GM20000 (cell line): ENCODE measurements at regions not wholly inside any gene's neighbourhood (a gene's known extent, or its start where the extent isn't known, plus 50 kb on each side); places are given as distances from the start of the nearest gene placed in this dataset.
"Not testable (repeated sequence)": the region's sequence is repeated elsewhere in the genome, so short reads cannot be mapped to it uniquely, and the experiment has no call there.

ENCODE experiments used
- DNase-seq: peaks from one replicate; pipeline ENCODE4 v3.0.0; 2012; ENCODE audit warnings: low spot score
- TF ChIP-seq, protein P1 (sequence below): IDR thresholded peaks from 2 replicates; pipeline ENCODE4 v1.5.1; 2012; ENCODE audit warnings: mild to moderate bottlenecking, control low read depth; ENCODE audit errors: extremely low read depth, missing control alignments

GRCh38 chr7:112938863-112939573 lies 147.6 kb downstream of the GPR85 start:
- TF ChIP-seq, protein P1, sequence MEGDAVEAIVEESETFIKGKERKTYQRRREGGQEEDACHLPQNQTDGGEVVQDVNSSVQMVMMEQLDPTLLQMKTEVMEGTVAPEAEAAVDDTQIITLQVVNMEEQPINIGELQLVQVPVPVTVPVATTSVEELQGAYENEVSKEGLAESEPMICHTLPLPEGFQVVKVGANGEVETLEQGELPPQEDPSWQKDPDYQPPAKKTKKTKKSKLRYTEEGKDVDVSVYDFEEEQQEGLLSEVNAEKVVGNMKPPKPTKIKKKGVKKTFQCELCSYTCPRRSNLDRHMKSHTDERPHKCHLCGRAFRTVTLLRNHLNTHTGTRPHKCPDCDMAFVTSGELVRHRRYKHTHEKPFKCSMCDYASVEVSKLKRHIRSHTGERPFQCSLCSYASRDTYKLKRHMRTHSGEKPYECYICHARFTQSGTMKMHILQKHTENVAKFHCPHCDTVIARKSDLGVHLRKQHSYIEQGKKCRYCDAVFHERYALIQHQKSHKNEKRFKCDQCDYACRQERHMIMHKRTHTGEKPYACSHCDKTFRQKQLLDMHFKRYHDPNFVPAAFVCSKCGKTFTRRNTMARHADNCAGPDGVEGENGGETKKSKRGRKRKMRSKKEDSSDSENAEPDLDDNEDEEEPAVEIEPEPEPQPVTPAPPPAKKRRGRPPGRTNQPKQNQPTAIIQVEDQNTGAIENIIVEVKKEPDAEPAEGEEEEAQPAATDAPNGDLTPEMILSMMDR: no peak
- DNase-seq: peak; percentile 35

DNA sequence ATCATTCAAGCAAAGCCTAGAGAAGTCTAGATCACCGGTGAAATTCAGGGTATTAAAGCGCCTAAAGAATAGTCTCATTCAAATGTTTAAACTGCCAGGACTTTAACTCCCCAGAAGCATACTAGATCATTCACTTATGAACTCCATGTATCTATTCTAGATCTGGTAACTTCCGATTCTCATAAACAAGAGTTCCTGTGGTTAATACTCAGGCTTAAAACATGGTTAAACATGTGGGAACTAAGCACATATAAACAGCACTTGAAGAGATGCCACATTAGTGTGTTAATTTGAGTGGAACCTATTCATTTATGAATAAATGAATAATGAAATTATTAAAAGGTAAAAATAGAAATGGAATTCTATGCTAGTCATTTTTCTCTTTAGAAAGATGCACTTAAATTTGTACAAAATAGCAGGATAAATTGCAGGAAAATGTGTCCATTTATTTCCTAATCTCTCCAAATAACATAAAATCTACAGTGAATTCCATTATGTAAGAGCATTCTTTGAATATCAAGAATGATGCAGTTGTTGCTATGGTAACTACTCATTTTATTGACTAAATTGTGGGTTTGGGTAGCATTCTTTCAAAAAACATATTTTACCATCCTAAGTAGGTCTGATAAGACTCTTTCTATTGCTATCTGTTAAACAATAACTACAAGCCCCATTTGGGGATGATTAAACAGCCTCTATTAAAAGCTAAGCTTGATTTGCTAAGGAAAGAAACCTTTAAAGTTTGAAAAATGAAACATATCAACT lies 147.6 kb upstream of the TMEM168 start:
- no peak for DNase-seq
- TF ChIP-seq, protein P1: no peak

GRCh38 chr7:112933598-112933997 lies 143.4 kb upstream of the TMEM168 start:
- no peak for DNase-seq
- TF ChIP-seq, protein P1: no peak

GRCh38 chr7:112930787-112931186 lies 140.6 kb upstream of the TMEM168 start:
- TF ChIP-seq, protein P1: no peak
- no peak for DNase-seq

GRCh38 chr7:112929421-112929820 lies 139.2 kb upstream of the TMEM168 start:
- TF ChIP-seq, protein P1: no peak
- DNase-seq: no peak

GRCh38 chr7:112926018-112926417 lies 135.8 kb upstream of the TMEM168 start:
- DNase-seq: no peak
- TF ChIP-seq, protein P1: no peak

GRCh38 chr7:112922546-112922945 lies 132.4 kb upstream of the TMEM168 start:
- not testable (repeated sequence) for DNase-seq

DNA sequence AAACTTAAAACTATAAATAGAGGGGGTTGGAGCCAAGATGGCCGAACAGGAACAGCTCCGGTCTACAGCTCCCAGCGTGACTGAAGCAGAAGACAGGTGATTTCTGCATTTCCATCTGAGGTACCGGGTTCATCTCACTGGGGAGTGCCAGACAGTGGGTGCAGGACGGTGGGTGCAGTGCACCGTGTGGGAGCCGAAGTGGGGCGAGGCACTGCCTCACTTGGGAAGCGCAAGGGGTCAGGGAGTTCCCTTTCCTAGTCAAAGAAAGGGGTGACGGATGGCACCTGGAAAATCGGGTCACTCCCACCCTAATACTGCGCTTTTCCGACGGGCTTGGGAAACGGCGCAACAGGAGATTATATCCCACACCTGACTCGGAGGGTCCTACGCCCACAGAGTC lies 126.2 kb upstream of the TMEM168 start:
- not testable (repeated sequence) for DNase-seq
